GM12878 (cell line): ENCODE measurements at regions not wholly inside any gene's neighbourhood (a gene's known extent, or its start where the extent isn't known, plus 50 kb on each side); places are given as distances from the start of the nearest gene placed in this dataset.

ENCODE experiments used
- ATAC-seq: fragments of 200-7000 bp; cut with Tn5 transposase; 3 replicates; pipeline ENCODE4 v1.9.1; 2020; ENCODE audit warnings: mild to moderate bottlenecking, moderate library complexity
- BruUV-seq: library from RNA; stranded (reverse); fragments of 400-500 nt; replicated peaks from 2 replicates; lab custom pipeline; 2021; lab: Mats Ljungman, UMichigan
- CTCF ChIA-PET: fragments of 300-600 bp; sonication (Branson Sonifier 250); formaldehyde crosslinking; extraction: SDS; loops from one replicate; lab custom pipeline; 2021; ENCODE audit warnings: inconsistent platforms; lab: Yijun Ruan, JAX
- POLR2A ChIA-PET: fragments of 350-600 bp; formaldehyde crosslinking; extraction: SDS; loops from one replicate; lab custom pipeline; 2021; ENCODE audit warnings: inconsistent platforms; lab: Charles Lee
- RAD21 ChIA-PET: fragments of 300-600 bp; sonication (Branson Sonifier 250); formaldehyde crosslinking; loops from one replicate; lab custom pipeline; 2023; ENCODE audit warnings: antibody characterized with exemption; ENCODE audit not compliant: unreplicated experiment; lab: Charles Lee
- SMC1A ChIA-PET: fragments of 300-600 bp; sonication (Branson Sonifier 250); formaldehyde crosslinking; loops from one replicate; lab custom pipeline; 2023; ENCODE audit not compliant: unreplicated experiment, uncharacterized antibody; lab: Charles Lee
- DNase-seq: peaks from one replicate; pipeline ENCODE4 v3.0.0-alpha.2; 2011; ENCODE audit warnings: low read depth, low spot score
- FAIRE-seq: peaks from 3 replicates; lab custom pipeline; 2011; peaks lifted over from hg19 to GRCh38; lab: Jason Lieb, UNC
- H2AFZ ChIP-seq: 2 replicates; pipeline ENCODE4 v1.6.0; 2011; ENCODE audit warnings: low read depth, low read length, control low read depth; ENCODE audit not compliant: control insufficient read depth
- H3K27ac ChIP-seq: 2 replicates; pipeline ENCODE4 v1.5.1; 2011; ENCODE audit warnings: control low read depth; ENCODE audit not compliant: control insufficient read depth, insufficient read depth
- H3K27me3 ChIP-seq, 2 experiments: replicated peaks in 1 of 2; 2 replicates each; pipeline versions ENCODE4 v1.6.0 to v1.6.1; 2011; ENCODE audit warnings: low read length in 1 of 2; ENCODE audit not compliant: control insufficient read depth in 2 of 2, insufficient read depth in 2 of 2
- H3K36me3 ChIP-seq, 2 experiments: 2 replicates each; pipeline ENCODE4 v1.5.1; 2011; ENCODE audit warnings: low read length in 1 of 2; ENCODE audit not compliant: control insufficient read depth in 2 of 2, insufficient read depth in 2 of 2
- H3K4me1 ChIP-seq: 2 replicates; pipeline ENCODE4 v1.6.1; 2011; ENCODE audit warnings: mild to moderate bottlenecking, low read length, moderate library complexity, mixed read lengths; ENCODE audit not compliant: control insufficient read depth, insufficient read depth
- H3K4me2 ChIP-seq: 2 replicates; pipeline ENCODE4 v1.6.0; 2011; ENCODE audit warnings: control low read depth; ENCODE audit not compliant: control insufficient read depth, insufficient read depth
- H3K4me3 ChIP-seq: fragments of 200-600 bp; sonication (generic); 2 replicates; pipeline ENCODE4 v1.5.1; 2016
- H3K79me2 ChIP-seq: 2 replicates; pipeline ENCODE4 v1.6.0; 2011; ENCODE audit warnings: low read length; ENCODE audit not compliant: control insufficient read depth, insufficient read depth
- H3K9ac ChIP-seq: 2 replicates; pipeline ENCODE4 v1.8.0; 2011; ENCODE audit warnings: low read length, control low read depth, mixed read lengths; ENCODE audit not compliant: control insufficient read depth, insufficient read depth
- H3K9me3 ChIP-seq: replicated peaks from 3 replicates; pipeline ENCODE4 v1.5.1; 2011; ENCODE audit warnings: mild to moderate bottlenecking, low read length; ENCODE audit not compliant: control insufficient read depth, insufficient read depth
- H4K20me1 ChIP-seq: 2 replicates; pipeline ENCODE4 v1.6.0; 2011; ENCODE audit not compliant: control insufficient read depth, insufficient read depth
- BMI1 ChIP-seq: fragments of 450-650 bp; IDR thresholded peaks from 2 replicates; pipeline ENCODE4 v1.6.1; 2016; ENCODE audit warnings: mild to moderate bottlenecking, moderate library complexity, borderline replicate concordance
- CHD2 ChIP-seq: IDR thresholded peaks from 2 replicates; pipeline ENCODE4 v1.6.1; 2011; ENCODE audit warnings: low read depth, low read length, improper control_type of control experiment, borderline replicate concordance
- KLF5 ChIP-seq: fragments of 450-650 bp; IDR thresholded peaks from 2 replicates; pipeline ENCODE4 v1.6.1; 2014; ENCODE audit warnings: mild to moderate bottlenecking; ENCODE audit not compliant: partially characterized antibody
- SMAD5 ChIP-seq: IDR thresholded peaks from 2 replicates; pipeline ENCODE4 v1.6.1; 2016; ENCODE audit warnings: antibody characterized with exemption, low read depth
- SRF ChIP-seq, 2 experiments: IDR thresholded peaks; 2 replicates each; pipeline ENCODE4 v1.6.1; 2011; ENCODE audit warnings: low read depth in 2 of 2, low read length in 2 of 2, mild to moderate bottlenecking in 1 of 2, moderate library complexity in 1 of 2
- WGBS: methylation state at CpG from one replicate; pipeline ENCODE4 v1.1.6; 2016; ENCODE audit warnings: low lambda C conversion rate; ENCODE audit not compliant: insufficient replicate concordance, insufficient coverage; ENCODE audit errors: missing lambda C conversion rate; 5-methylcytosine and 5-hydroxymethylcytosine counted together
- in situ Hi-C: fragments of 300-500 bp; cut with MboI; formaldehyde crosslinking; loops from 9 replicates; pipeline ENCODE4 v1.14.3; 2018; ENCODE audit warnings: mixed read lengths
- intact Hi-C: fragments of 100-400 bp; cut with micrococcal nuclease; formaldehyde crosslinking; loops from one replicate; pipeline ENCODE4 v1.14.2; 2022; ENCODE audit not compliant: unreplicated experiment
- TF ChIP-seq, protein P1 (sequence below): fragments of 450-650 bp; IDR thresholded peaks from 2 replicates; pipeline ENCODE4 v1.6.1; 2017; ENCODE audit warnings: mild to moderate bottlenecking, moderate library complexity
- TF ChIP-seq, protein P2 (sequence below): fragments of 450-650 bp; IDR thresholded peaks from 2 replicates; pipeline ENCODE4 v1.6.1; 2017; ENCODE audit warnings: antibody characterized with exemption, mild to moderate bottlenecking, moderate library complexity
- TF ChIP-seq, protein P3 (sequence below): fragments of 150-350 bp; IDR thresholded peaks from 2 replicates; pipeline ENCODE4 v1.6.1; 2016; ENCODE audit warnings: low read depth, low read length
- TF ChIP-seq, protein P4 (sequence below): fragments of 450-650 bp; IDR thresholded peaks from 2 replicates; pipeline ENCODE4 v1.6.1; 2017; ENCODE audit warnings: low read depth, mild to moderate bottlenecking, moderate library complexity
- TF ChIP-seq, protein P5 (sequence below): IDR thresholded peaks from 2 replicates; pipeline ENCODE4 v1.6.1; 2012; ENCODE audit warnings: low read depth, low read length, improper control_type of control experiment

DNA sequence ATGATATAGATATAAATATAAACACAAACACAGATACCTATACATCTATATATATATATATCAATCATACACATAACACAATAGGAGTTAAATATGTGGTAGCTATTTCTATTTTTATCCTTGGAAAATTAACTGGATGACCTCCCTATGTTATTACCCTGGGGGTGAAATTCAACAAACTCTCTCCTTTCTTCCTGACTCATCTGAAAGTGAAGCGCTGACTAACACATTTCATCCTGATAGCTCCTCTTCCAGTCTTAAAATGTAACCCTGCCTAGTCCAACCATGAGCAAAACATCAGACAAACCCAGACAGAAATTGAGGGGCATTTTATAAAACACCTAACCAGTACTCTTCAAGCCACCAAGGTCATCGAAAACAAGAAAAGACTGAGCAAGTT lies 220.6 kb upstream of the ISX start:
- in situ Hi-C loops, result no loop called here
- no peaks in the 10 kb centered on the region for H3K4me1 ChIP-seq
- no TSS peak for BruUV-seq
- FAIRE-seq (no peak), DNase-seq (no peak), ATAC-seq (no peak)
- WGBS, result 36% methylated on average over 2 of the region's 2 CpGs
- ChIA-PET SMC1A (no interaction called here), CTCF (no interaction called here), POLR2A (no interaction called here), RAD21 (no interaction called here)
- no peaks in the 10 kb centered on the region for H4K20me1 ChIP-seq
- no peaks in the 10 kb centered on the region for H3K79me2 ChIP-seq
- H3K36me3 ChIP-seq, result no peaks in the 10 kb centered on the region
- H3K27me3 ChIP-seq, result no peaks in the 10 kb centered on the region
- intact Hi-C loops, result no loop called here
- no peaks in the 10 kb centered on the region; the same call in 2 of the 3 replicates for H3K9me3 ChIP-seq
- H3K27ac ChIP-seq, result no peak overlapping the region
- no peak overlapping the region for H3K4me2 ChIP-seq
- no peak overlapping the region for H3K4me3 ChIP-seq
- no peak overlapping the region for H2AFZ ChIP-seq
- H3K9ac ChIP-seq, result no peak overlapping the region
- TF ChIP-seq KLF5, result no peak
- TF ChIP-seq, protein P1, sequence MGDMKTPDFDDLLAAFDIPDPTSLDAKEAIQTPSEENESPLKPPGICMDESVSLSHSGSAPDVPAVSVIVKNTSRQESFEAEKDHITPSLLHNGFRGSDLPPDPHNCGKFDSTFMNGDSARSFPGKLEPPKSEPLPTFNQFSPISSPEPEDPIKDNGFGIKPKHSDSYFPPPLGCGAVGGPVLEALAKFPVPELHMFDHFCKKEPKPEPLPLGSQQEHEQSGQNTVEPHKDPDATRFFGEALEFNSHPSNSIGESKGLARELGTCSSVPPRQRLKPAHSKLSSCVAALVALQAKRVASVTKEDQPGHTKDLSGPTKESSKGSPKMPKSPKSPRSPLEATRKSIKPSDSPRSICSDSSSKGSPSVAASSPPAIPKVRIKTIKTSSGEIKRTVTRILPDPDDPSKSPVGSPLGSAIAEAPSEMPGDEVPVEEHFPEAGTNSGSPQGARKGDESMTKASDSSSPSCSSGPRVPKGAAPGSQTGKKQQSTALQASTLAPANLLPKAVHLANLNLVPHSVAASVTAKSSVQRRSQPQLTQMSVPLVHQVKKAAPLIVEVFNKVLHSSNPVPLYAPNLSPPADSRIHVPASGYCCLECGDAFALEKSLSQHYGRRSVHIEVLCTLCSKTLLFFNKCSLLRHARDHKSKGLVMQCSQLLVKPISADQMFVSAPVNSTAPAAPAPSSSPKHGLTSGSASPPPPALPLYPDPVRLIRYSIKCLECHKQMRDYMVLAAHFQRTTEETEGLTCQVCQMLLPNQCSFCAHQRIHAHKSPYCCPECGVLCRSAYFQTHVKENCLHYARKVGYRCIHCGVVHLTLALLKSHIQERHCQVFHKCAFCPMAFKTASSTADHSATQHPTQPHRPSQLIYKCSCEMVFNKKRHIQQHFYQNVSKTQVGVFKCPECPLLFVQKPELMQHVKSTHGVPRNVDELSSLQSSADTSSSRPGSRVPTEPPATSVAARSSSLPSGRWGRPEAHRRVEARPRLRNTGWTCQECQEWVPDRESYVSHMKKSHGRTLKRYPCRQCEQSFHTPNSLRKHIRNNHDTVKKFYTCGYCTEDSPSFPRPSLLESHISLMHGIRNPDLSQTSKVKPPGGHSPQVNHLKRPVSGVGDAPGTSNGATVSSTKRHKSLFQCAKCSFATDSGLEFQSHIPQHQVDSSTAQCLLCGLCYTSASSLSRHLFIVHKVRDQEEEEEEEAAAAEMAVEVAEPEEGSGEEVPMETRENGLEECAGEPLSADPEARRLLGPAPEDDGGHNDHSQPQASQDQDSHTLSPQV, result no peak
- TF ChIP-seq, protein P2, sequence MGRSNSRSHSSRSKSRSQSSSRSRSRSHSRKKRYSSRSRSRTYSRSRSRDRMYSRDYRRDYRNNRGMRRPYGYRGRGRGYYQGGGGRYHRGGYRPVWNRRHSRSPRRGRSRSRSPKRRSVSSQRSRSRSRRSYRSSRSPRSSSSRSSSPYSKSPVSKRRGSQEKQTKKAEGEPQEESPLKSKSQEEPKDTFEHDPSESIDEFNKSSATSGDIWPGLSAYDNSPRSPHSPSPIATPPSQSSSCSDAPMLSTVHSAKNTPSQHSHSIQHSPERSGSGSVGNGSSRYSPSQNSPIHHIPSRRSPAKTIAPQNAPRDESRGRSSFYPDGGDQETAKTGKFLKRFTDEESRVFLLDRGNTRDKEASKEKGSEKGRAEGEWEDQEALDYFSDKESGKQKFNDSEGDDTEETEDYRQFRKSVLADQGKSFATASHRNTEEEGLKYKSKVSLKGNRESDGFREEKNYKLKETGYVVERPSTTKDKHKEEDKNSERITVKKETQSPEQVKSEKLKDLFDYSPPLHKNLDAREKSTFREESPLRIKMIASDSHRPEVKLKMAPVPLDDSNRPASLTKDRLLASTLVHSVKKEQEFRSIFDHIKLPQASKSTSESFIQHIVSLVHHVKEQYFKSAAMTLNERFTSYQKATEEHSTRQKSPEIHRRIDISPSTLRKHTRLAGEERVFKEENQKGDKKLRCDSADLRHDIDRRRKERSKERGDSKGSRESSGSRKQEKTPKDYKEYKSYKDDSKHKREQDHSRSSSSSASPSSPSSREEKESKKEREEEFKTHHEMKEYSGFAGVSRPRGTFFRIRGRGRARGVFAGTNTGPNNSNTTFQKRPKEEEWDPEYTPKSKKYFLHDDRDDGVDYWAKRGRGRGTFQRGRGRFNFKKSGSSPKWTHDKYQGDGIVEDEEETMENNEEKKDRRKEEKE, result no peak
- no peak for TF ChIP-seq SRF (IDR thresholded peaks at IDR 0.05; ENCODE audit: low read depth in 2 of 2, low read length in 2 of 2)
- no peak for TF ChIP-seq SMAD5
- no peak for TF ChIP-seq CHD2
- TF ChIP-seq, protein P3, sequence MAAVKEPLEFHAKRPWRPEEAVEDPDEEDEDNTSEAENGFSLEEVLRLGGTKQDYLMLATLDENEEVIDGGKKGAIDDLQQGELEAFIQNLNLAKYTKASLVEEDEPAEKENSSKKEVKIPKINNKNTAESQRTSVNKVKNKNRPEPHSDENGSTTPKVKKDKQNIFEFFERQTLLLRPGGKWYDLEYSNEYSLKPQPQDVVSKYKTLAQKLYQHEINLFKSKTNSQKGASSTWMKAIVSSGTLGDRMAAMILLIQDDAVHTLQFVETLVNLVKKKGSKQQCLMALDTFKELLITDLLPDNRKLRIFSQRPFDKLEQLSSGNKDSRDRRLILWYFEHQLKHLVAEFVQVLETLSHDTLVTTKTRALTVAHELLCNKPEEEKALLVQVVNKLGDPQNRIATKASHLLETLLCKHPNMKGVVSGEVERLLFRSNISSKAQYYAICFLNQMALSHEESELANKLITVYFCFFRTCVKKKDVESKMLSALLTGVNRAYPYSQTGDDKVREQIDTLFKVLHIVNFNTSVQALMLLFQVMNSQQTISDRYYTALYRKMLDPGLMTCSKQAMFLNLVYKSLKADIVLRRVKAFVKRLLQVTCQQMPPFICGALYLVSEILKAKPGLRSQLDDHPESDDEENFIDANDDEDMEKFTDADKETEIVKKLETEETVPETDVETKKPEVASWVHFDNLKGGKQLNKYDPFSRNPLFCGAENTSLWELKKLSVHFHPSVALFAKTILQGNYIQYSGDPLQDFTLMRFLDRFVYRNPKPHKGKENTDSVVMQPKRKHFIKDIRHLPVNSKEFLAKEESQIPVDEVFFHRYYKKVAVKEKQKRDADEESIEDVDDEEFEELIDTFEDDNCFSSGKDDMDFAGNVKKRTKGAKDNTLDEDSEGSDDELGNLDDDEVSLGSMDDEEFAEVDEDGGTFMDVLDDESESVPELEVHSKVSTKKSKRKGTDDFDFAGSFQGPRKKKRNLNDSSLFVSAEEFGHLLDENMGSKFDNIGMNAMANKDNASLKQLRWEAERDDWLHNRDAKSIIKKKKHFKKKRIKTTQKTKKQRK, result no peak
- no peak for TF ChIP-seq BMI1
- TF ChIP-seq, protein P4, sequence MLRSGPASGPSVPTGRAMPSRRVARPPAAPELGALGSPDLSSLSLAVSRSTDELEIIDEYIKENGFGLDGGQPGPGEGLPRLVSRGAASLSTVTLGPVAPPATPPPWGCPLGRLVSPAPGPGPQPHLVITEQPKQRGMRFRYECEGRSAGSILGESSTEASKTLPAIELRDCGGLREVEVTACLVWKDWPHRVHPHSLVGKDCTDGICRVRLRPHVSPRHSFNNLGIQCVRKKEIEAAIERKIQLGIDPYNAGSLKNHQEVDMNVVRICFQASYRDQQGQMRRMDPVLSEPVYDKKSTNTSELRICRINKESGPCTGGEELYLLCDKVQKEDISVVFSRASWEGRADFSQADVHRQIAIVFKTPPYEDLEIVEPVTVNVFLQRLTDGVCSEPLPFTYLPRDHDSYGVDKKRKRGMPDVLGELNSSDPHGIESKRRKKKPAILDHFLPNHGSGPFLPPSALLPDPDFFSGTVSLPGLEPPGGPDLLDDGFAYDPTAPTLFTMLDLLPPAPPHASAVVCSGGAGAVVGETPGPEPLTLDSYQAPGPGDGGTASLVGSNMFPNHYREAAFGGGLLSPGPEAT, result no peak
- TF ChIP-seq, protein P5, sequence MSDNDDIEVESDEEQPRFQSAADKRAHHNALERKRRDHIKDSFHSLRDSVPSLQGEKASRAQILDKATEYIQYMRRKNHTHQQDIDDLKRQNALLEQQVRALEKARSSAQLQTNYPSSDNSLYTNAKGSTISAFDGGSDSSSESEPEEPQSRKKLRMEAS, result no peak
